ENCODE measurements at regions not wholly inside any gene's neighbourhood (a gene's known extent, or its start where the extent isn't known, plus 50 kb on each side); places are given as distances from the start of the nearest gene placed in this dataset.

GRCh38 chr17:77422104-77422747, 281.5 kb downstream of the SEC14L1 start:
- no peak for DNase-seq

- no peak for DNase-seq
These were observed 282.0 kb downstream of the SEC14L1 start for GRCh38 chr17:77422748-77423113.

- DNase-seq = no peak
These were observed 283.1 kb downstream of the SEC14L1 start for GRCh38 chr17:77423589-77424451.

- no peak for DNase-seq
These were observed 284.0 kb downstream of the SEC14L1 start for GRCh38 chr17:77424585-77425344.

- DNase-seq = no peak
These were observed 284.6 kb downstream of the SEC14L1 start for GRCh38 chr17:77425348-77425747.

GRCh38 chr17:77425791-77426641, 285.2 kb downstream of the SEC14L1 start:
- no peak for DNase-seq

GRCh38 chr17:77426676-77427386, 286.1 kb downstream of the SEC14L1 start:
- DNase-seq = no peak

- DNase-seq = no peak
These were observed 286.7 kb downstream of the SEC14L1 start for GRCh38 chr17:77427391-77427991.

- no peak for DNase-seq
These were observed 287.4 kb downstream of the SEC14L1 start for GRCh38 chr17:77428020-77428748.

GRCh38 chr17:77428749-77429368, 288.1 kb downstream of the SEC14L1 start:
- DNase-seq = no peak

GRCh38 chr17:77429369-77429968, 288.7 kb downstream of the SEC14L1 start:
- no peak for DNase-seq

- peak; percentile 8 for DNase-seq
These were observed 289.4 kb downstream of the SEC14L1 start for GRCh38 chr17:77429969-77430752.

- DNase-seq = no peak
These were observed 291.4 kb downstream of the SEC14L1 start for GRCh38 chr17:77432034-77432661.

GRCh38 chr17:77432742-77433141, 292.0 kb downstream of the SEC14L1 start:
- DNase-seq = no peak

- no peak for DNase-seq
These were observed 292.8 kb downstream of the SEC14L1 start for GRCh38 chr17:77433385-77434135.

- no peak for DNase-seq
These were observed 293.7 kb downstream of the SEC14L1 start for GRCh38 chr17:77434136-77435114.
